B cell (primary cell): ENCODE measurements at regions not wholly inside any gene's neighbourhood (a gene's known extent, or its start where the extent isn't known, plus 50 kb on each side); places are given as distances from the start of the nearest gene placed in this dataset.

ENCODE experiments used
- CTCF ChIP-seq: fragments of 200-600 bp; IDR thresholded peaks from one replicate; pipeline ENCODE4 v1.8.0; 2022; ENCODE audit warnings: antibody characterized with exemption, mild to moderate bottlenecking
- EZH2 ChIP-seq: IDR thresholded peaks from 2 replicates; pipeline ENCODE4 v1.6.1; 2012; ENCODE audit warnings: borderline replicate concordance, low read depth, mild to moderate bottlenecking, moderate library complexity, low read length; ENCODE audit not compliant: insufficient read depth, poor library complexity, severe bottlenecking

GRCh38 chr10:21060626-21061025, 163.5 kb upstream of the NEBL start:
- TF ChIP-seq CTCF (no peak), EZH2 (no peak)
